Neural cell (in vitro differentiated cells): ENCODE measurements at regions not wholly inside any gene's neighbourhood (a gene's known extent, or its start where the extent isn't known, plus 50 kb on each side); places are given as distances from the start of the nearest gene placed in this dataset.

Experiments
- POLR2AphosphoS5 ChIP-seq: IDR thresholded peaks from 2 replicates; pipeline ENCODE4 v1.6.1; 2012
- TF ChIP-seq, protein P1 (sequence below): fragments of 450-650 bp; IDR thresholded peaks from 2 replicates; pipeline ENCODE4 v1.5.1; 2014; ENCODE audit warnings: antibody characterized with exemption, mild to moderate bottlenecking, moderate library complexity; ENCODE audit not compliant: poor library complexity, severe bottlenecking

DNA sequence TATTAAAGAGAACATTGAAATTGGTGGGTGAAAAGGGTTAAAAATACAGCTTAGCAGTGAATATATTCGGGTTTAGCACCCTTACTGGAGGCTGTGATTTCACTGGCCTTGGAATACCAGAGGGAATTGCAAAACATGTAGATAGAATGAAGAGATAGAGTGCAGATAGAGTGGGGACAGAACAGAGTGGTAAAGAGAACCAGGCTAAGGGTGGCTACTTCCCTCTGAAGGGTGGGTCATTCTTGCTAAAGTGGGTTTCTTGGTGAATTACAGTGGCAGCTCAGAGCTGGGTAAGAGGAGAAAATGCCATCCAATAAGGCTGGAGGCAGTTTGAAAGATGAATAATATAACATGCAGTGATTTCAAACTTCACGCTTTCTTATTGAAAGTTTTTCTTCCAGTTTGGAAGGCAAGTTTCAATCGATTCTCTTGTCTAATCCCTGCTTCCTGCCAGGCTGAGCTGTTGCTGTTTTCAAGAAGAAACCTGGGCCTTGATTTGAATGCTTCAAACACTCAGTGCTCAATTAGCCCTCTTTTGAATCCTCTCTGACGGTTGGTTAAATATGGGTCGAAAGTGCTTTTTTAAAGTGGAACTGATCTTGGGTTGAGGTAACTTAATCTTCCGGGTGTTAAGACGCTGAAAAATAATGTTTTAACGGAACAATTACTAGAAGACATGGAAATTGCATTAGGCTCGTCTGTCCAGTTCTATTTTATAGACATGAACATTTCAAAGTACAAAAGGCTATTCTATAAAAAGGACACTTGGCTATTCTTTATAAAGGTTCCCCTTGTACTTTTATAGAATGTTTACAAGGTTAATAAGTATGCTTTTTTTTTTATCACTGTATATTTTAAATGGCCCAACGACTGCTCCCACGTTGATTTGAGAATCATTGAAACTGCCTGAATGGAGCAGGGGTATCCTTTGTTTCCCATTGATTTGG, 203.3 kb downstream of the BCAS1 start:
- TF ChIP-seq POLR2AphosphoS5: no peak
- TF ChIP-seq, protein P1, sequence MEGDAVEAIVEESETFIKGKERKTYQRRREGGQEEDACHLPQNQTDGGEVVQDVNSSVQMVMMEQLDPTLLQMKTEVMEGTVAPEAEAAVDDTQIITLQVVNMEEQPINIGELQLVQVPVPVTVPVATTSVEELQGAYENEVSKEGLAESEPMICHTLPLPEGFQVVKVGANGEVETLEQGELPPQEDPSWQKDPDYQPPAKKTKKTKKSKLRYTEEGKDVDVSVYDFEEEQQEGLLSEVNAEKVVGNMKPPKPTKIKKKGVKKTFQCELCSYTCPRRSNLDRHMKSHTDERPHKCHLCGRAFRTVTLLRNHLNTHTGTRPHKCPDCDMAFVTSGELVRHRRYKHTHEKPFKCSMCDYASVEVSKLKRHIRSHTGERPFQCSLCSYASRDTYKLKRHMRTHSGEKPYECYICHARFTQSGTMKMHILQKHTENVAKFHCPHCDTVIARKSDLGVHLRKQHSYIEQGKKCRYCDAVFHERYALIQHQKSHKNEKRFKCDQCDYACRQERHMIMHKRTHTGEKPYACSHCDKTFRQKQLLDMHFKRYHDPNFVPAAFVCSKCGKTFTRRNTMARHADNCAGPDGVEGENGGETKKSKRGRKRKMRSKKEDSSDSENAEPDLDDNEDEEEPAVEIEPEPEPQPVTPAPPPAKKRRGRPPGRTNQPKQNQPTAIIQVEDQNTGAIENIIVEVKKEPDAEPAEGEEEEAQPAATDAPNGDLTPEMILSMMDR: no peak
